Adrenal gland (tissue), 9 donors: ENCODE measurements at regions not wholly inside any gene's neighbourhood (a gene's known extent, or its start where the extent isn't known, plus 50 kb on each side); places are given as distances from the start of the nearest gene placed in this dataset.

Source experiments
- DNase-seq, 7 donors: peaks; one replicate each; pipeline ENCODE4 v3.0.0-alpha.2; 2019 to 2020
- H3K27ac ChIP-seq, 5 donors: fragments of 200-600 bp; sonication (generic) in 4 of 5; 1 replicate in 3 of 5; 2 replicates in 2 of 5; pipeline versions ENCODE4 v1.5.1 to v1.8.0; 2016 to 2020; ENCODE audit warnings: mild to moderate bottlenecking in 1 of 5
- H3K27me3 ChIP-seq: fragments of 200-600 bp; 2 replicates; pipeline ENCODE4 v1.8.0; 2021
- H3K36me3 ChIP-seq, 2 donors: fragments of 200-600 bp; replicated peaks in 1 of 2; 1 replicate in 1 of 2; 2 replicates in 1 of 2; pipeline versions ENCODE4 v1.5.1 to v1.8.0; 2018 to 2022
- H3K4me1 ChIP-seq, 2 donors: fragments of 200-600 bp; replicated peaks in 1 of 2; 1 replicate in 1 of 2; 2 replicates in 1 of 2; pipeline versions ENCODE4 v1.5.1 to v1.8.0; 2018 to 2021
- H3K4me3 ChIP-seq, 4 donors: fragments of 200-600 bp; sonication (generic) in 3 of 4; one replicate each; pipeline ENCODE4 v1.5.1; 2016 to 2018
- H3K9me3 ChIP-seq, 3 donors: fragments of 200-600 bp; sonication (generic) in 1 of 3; replicated peaks in 1 of 3; 1 replicate in 2 of 3; 2 replicates in 1 of 3; pipeline versions ENCODE4 v1.5.1 to v1.8.0; 2016 to 2021
- POLR2A ChIP-seq, 2 donors: fragments of 450-650 bp; IDR thresholded peaks; one replicate each; pipeline ENCODE4 v1.6.1; 2017; ENCODE audit warnings: antibody characterized with exemption in 2 of 2, mild to moderate bottlenecking in 2 of 2, moderate library complexity in 1 of 2
- WGBS, 4 donors: extraction: QIAGEN DNeasy Blood & Tissue Kit in 2 of 4; methylation state at CpG; one replicate each; pipeline versions ENCODE4 v1.1.5 to v1.1.7; 2013 to 2017; 5-methylcytosine and 5-hydroxymethylcytosine counted together
- intact Hi-C, 2 donors: fragments of 100-400 bp; cut with DNase I; formaldehyde crosslinking; loops; one replicate each; pipeline versions ENCODE4 v1.14.1 to v1.15.0; 2022 to 2023
- TF ChIP-seq, protein P1 (sequence below), 6 experiments: fragments of 450-650 bp in 4 of 6; fragments of 200-600 bp in 2 of 6; sonication (generic) in 1 of 6; IDR thresholded peaks; 1 replicate in 5 of 6; 2 replicates in 1 of 6; pipeline versions ENCODE4 v1.5.1 to v1.8.0; 2016 to 2021; ENCODE audit warnings: antibody characterized with exemption in 6 of 6, mild to moderate bottlenecking in 2 of 6, moderate library complexity in 1 of 6
- donor health status: healthy with polysubstance abuse.
- donor health status: Bipolar disorder and iron deficiency.
- donor health status: DM: yes; HTN: yes; CAD: no.
- donor health status: DM: no; HTN: no; CAD: no.
- donor health status: DM: no; HTN: no; CAD: no.

DNA sequence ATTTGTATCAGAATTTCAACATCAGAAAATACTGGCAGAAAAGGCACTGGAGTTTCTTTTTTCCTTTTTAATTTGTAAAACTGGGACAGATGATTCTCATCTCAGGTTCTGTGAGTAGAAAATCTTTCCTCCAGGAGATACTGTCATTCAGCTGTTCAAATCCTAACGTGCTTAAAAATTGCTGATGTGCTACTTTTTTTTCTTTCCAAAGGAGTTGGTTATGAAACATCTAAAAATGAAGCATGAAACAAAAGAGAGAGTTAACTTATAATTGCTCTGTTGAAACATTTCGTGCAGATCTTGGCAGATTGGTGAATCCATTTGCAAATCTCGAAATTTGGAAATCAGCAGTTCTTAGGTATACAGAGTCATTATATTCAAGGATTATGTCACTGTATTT lies 622.6 kb downstream of the RNF144B start:
- H3K27me3 ChIP-seq, result no peaks in the 10 kb centered on the region
- intact Hi-C loops, result no loop called here
- H3K9me3 ChIP-seq, result no peaks in the 10 kb centered on the region
- no peak overlapping the region for H3K27ac ChIP-seq
- H3K36me3 ChIP-seq, result no peaks in the 10 kb centered on the region
- H3K4me1 ChIP-seq, result no peaks in the 10 kb centered on the region
- H3K4me3 ChIP-seq, result no peak overlapping the region
- no peak for TF ChIP-seq POLR2A (IDR thresholded peaks at IDR 0.05)
- TF ChIP-seq, protein P1, sequence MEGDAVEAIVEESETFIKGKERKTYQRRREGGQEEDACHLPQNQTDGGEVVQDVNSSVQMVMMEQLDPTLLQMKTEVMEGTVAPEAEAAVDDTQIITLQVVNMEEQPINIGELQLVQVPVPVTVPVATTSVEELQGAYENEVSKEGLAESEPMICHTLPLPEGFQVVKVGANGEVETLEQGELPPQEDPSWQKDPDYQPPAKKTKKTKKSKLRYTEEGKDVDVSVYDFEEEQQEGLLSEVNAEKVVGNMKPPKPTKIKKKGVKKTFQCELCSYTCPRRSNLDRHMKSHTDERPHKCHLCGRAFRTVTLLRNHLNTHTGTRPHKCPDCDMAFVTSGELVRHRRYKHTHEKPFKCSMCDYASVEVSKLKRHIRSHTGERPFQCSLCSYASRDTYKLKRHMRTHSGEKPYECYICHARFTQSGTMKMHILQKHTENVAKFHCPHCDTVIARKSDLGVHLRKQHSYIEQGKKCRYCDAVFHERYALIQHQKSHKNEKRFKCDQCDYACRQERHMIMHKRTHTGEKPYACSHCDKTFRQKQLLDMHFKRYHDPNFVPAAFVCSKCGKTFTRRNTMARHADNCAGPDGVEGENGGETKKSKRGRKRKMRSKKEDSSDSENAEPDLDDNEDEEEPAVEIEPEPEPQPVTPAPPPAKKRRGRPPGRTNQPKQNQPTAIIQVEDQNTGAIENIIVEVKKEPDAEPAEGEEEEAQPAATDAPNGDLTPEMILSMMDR (IDR thresholded peaks at IDR 0.05), result no peak
- WGBS, 4 donors, result 60 to 71% (median 67%) methylated on average over 3 of the region's 3 CpGs
- DNase-seq, result no peak

DNA sequence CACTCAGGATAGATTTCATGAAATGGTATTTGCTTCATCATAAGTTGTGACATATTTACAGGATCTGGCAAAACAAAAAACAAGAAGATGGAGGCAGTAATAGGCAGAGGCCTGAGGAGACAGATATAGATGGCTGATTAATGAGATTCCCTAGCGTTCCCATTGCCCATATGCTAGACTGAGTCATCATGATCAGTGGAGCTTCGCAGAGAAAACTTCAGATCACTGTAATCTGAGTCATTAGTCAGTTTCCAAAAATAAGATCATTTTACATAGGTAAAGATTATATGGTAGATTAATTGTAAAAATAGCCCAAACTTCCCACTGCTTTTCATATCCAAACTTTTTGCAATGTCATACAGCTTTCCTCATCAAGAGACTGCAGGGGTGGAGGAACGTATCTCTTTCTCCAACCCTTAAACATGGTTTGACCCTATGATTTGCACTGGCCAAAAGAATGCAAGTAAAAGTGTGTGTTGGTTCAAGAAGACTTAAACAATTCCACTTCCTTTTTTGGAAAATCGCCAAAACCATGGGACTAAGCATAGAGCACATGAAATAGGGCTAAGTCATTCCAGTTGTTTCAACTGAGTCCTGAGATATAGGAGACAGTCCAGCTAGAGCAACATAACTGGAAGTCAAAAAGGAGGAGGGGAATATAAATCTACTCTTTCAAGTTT lies 626.0 kb downstream of the RNF144B start:
- no peak for DNase-seq
- Histone ChIP-seq H3K4me1 (no peaks in the 10 kb centered on the region), H3K36me3 (no peaks in the 10 kb centered on the region), H3K27ac (no peak overlapping the region), H3K27me3 (no peaks in the 10 kb centered on the region), H3K4me3 (no peak overlapping the region), H3K9me3 (no peaks in the 10 kb centered on the region)
- TF ChIP-seq, protein P1 (IDR thresholded peaks at IDR 0.05), result no peak
- TF ChIP-seq POLR2A (IDR thresholded peaks at IDR 0.05), result no peak
- intact Hi-C loops, result no loop called here
- WGBS, 4 donors, result 64 to 75% (median 67%) methylated on average over 4 of the region's 4 CpGs

DNA sequence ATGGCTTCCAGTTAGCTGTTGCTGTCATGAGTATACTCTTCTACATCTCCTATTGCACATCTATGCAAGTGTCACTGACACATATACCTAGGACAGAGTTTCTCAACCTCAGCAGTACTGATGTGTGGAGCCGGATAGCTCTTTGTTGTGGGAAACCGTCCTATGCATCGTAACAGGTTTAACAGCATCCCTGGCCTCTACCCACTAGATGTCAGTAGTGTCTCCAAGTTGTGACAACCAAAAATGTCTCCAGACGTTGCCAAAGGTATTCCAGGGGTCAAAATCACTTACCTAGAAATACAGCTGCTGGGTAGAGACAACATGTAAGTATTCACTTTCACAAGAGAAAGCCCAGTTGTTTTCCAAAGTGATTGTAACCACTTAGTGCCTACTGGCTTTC lies 637.6 kb downstream of the RNF144B start:
- no peak overlapping the region for H3K27ac ChIP-seq
- intact Hi-C loops, result no loop called here
- no peaks in the 10 kb centered on the region for H3K9me3 ChIP-seq
- DNase-seq, result peak in 2 of 7 donors; percentile 2 to 8
- H3K4me3 ChIP-seq, result no peak overlapping the region
- H3K36me3 ChIP-seq, result no peaks in the 10 kb centered on the region
- H3K4me1 ChIP-seq, result no peaks in the 10 kb centered on the region
- H3K27me3 ChIP-seq, result no peaks in the 10 kb centered on the region
- WGBS, 4 donors, result 26 to 34% (median 32%) methylated on average over 4 of the region's 4 CpGs
- no peak for TF ChIP-seq POLR2A (IDR thresholded peaks at IDR 0.05)
- TF ChIP-seq, protein P1 (IDR thresholded peaks at IDR 0.05), result no peak

DNA sequence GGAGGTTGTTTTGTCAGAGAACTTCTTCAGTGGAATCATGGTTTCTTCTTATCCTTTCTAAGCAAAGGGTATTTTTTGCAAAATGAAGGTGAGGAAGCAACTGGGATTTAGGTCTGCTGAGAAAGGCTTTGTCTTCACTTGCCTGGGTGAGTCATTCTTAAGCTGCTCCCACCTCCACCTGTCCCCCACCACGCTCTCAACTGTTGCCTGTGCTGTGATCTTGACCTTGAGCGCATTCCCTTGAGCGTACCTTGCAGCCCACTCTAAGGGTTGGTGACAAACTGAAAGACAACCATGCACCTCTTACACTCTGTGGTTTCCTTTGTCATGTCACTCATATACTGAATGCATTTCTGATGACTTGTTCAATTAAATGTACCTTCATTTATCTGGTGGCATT lies 641.1 kb downstream of the RNF144B start:
- intact Hi-C loops, result no loop called here
- WGBS, 4 donors, result 72 to 82% (median 76%) methylated on average over 3 of the region's 3 CpGs

More for the DNA sequence above, 641.1 kb downstream of the RNF144B start:
- no peaks in the 10 kb centered on the region for H3K9me3 ChIP-seq
- no peaks in the 10 kb centered on the region for H3K4me1 ChIP-seq
- no peak overlapping the region for H3K27ac ChIP-seq
- DNase-seq, result no peak
- H3K4me3 ChIP-seq, result no peak overlapping the region
- TF ChIP-seq, protein P1 (IDR thresholded peaks at IDR 0.05), result no peak
- no peak for TF ChIP-seq POLR2A (IDR thresholded peaks at IDR 0.05)
- H3K27me3 ChIP-seq, result no peaks in the 10 kb centered on the region
- H3K36me3 ChIP-seq, result no peaks in the 10 kb centered on the region
